ENCODE measurements at regions not wholly inside any gene's neighbourhood (a gene's known extent, or its start where the extent isn't known, plus 50 kb on each side); places are given as distances from the start of the nearest gene placed in this dataset.

- no peak for DNase-seq
Measured at GRCh38 chr1:212189352-212189738, 95.9 kb upstream of the PPP2R5A start.

DNA sequence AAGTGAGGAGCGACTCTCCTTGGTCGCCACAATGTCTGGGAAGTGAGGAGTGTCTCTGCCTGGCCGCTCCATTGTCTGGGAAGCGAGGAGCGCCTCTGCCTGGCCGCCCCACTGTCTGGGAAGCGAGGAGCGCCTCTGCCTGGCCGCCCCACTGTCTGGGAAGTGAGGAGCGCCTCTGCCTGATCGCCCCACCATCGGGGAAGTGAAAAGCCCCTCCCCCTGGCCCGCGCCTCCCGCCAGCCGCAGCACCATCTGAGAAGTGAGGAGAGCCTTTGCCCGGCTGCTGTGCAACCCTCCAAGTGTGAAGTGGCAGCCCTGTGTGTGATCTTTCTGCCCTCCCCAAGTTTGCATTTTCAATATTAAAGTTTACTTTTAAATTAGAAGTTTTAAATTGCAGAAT lies 95.0 kb upstream of the PPP2R5A start:
- no peak for DNase-seq

GRCh38 chr1:212192261-212192998 lies 92.8 kb upstream of the PPP2R5A start:
- no peak for DNase-seq

- DNase-seq: no peak
Measured at GRCh38 chr1:212196355-212196754, 88.9 kb upstream of the PPP2R5A start.

GRCh38 chr1:212201461-212201860 lies 83.7 kb upstream of the PPP2R5A start:
- DNase-seq: no peak

DNA sequence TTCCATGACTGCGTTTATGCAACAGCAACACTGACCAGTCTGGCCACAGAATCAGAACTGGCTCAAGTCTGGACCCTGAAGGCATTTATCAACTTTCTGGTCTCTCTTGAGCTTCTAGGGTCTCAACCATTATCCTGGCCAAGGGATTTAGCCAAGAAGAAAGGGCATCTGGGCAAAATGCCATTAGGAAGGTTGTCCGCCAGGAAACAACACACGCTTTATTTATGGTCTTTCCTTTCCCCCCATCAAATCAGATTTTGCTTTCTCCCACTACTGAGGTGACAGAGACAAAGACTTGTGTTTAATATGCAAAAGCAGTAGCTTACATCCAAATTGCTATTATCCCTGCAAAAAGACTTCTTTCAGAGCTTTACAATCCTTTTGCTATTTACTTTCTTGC lies 81.6 kb upstream of the PPP2R5A start:
- DNase-seq: peak in 15 of 56 donors; percentile 4 to 45 (median 17)

DNA sequence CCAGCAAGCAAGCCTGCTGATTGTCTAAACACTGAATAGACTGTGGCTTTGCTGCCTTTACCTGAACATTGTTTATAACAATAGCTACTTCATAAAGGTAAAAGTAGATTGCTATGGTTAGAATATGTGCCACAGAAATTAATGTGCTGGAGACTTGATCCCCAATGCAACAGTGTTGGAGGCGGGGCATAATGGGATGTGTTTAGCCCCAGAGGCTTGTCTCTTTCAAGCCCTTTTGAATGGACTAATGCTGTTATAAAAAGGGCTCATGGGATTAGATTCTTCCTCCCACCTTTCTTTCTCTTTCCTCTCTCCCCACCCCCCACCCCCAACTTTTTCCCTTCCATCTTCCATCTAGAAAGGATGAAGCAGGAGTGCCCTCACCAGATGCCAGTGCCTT lies 80.2 kb upstream of the PPP2R5A start:
- DNase-seq: no peak

DNA sequence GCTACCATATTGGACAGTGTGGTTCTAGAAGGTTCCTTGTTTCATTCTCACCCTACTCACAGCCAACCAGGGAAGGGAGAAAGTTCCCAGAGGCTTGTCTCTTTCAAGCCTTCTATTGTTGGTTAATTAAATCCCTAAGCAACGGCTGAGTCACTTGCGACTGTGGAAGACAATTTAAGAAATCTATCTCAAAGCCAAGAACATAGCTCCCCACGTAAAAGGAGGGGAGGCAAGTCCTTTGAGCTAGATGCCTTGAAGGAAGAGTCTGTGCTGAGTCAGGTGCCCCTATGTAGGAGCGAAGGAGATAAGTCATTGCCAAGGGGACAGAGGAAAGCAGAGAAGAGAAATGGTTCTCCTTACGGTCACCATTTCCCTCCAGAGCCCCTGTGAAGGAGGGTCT lies 79.4 kb upstream of the PPP2R5A start:
- DNase-seq: peak in 22 of 56 donors; percentile 2 to 87 (median 30)

GRCh38 chr1:212207118-212207517 lies 78.1 kb upstream of the PPP2R5A start:
- no peak for DNase-seq

DNA sequence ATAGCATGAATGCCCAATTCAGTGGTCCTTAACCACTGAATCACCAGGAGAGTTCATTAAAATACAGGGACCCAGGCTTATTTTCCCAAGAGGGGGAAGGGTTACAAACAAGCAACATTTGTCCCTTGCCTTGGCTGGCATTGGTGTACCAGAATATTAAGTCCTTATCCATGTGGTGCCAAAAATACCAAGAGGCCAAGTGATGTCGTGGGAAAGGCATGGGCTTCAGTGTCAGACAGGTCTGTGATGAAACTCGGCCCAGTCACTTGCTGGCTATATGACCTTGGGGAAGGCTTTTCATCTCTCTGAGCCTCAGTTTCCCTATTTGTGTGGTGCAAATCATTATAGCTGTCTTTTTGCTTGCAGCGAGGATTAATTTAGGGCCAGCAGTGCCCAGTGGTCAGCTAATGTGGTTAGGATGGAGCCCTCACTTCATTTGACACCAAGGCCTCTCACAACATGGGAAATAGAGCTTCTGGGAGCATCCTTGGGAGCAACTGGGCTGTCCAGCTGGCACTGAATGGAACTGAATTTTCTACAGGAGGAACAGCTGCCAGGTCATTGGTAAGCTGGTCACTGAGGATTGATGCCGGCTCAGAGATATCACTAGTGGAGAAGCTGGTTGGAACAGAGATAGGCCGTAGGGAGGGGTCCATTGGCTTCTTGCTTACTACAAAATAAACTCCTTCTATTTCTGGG lies 77.2 kb upstream of the PPP2R5A start:
- peak in 7 of 56 donors; percentile 2 to 24 (median 5) for DNase-seq

DNA sequence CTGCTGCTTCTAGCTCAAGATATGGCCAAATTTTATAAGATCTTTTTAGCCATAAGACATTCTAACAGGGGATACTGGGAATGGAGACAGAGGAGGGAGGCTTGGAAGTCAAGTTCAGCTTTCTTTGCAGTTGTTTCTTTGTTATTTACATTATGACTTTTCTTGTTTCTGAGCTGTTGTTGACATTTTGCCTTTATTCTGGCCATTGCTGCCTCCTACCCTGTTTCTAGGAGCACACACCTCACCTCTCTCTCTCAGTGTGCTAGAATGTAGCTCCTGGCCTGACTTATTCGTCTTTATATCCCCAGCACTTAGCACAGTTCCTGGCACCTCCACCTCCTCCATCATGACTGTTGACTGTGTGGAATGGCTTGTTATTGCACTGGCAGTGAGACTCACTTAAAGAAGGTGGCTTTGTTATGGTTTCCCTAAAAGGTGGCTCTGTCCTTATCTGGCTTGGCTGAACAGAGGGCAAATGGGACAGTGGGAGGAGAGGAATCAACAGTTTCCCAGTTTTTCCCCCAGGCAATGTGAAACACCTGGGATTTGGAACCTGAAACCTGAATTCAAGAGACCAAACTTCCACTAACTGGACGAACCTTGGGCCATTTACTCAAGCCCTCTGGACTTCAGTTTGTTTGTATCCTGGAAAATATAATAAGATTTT lies 76.1 kb upstream of the PPP2R5A start:
- DNase-seq: no peak

DNA sequence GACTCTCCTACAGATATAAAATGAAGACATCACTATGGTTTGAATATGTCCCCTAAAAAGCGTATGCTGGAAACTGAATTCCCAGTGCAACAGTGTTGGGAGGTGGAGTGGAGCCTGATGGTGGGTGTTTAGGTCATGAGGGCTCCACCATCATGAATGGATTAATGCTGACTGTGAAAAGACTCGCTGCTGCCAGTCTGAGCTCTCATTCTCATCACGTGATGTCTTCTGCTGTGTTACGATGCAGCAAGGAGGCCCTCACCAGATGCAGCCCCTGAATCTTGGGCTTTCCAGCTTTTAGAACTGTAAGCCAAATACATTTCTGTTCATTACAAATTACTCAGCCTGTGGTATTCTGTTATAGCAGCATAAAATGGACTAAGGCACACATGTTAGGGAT lies 73.8 kb upstream of the PPP2R5A start:
- no peak for DNase-seq

GRCh38 chr1:212212343-212212742 lies 72.9 kb upstream of the PPP2R5A start:
- DNase-seq: no peak

- DNase-seq: no peak
Measured at GRCh38 chr1:212212906-212213305, 72.3 kb upstream of the PPP2R5A start.

DNA sequence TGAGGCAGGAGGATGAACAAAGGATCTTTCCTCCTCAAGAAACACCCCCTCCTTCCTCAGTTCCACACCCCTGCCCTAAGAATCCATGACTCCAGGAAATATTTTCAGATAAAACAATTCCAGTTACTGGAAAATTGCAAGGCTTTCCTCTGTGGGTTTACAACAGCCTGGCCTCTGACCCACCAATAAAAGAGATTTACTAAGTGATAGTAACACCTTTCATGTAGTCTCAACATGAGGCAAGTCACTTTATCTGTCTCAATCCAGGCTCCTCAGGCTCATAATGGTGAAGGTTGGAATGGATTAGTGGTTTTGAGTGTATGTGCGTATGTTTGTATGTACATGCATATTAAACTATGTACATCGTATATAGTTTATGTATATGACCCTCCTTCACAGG lies 71.4 kb upstream of the PPP2R5A start:
- no peak for DNase-seq

- no peak for DNase-seq
Measured at GRCh38 chr1:212214325-212214724, 70.9 kb upstream of the PPP2R5A start.

- no peak for DNase-seq
Measured at GRCh38 chr1:212215910-212216309, 69.3 kb upstream of the PPP2R5A start.

DNA sequence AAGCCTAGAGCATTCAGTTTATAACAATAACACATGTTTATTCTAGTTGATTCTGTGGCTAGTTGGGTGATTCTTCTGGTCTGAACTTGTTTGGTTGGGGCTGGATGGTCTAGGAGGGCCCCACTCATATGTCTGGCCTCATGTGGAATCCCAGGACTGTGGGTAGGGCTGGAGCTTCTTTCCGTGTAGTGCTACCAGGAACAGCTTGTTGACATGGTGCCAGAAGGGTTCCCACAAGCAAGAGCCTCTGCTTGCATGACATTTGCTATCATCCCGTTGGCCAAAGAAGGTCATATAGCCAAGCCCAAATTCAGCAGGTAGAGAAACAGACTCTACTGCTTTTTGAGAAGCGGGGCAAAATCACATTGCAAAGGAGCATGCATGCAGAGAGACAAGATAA lies 67.6 kb upstream of the PPP2R5A start:
- DNase-seq: no peak

GRCh38 chr1:212218065-212218464 lies 67.1 kb upstream of the PPP2R5A start:
- DNase-seq: no peak

GRCh38 chr1:212218911-212219310 lies 66.3 kb upstream of the PPP2R5A start:
- no peak for DNase-seq

GRCh38 chr1:212219679-212220463 lies 65.3 kb upstream of the PPP2R5A start:
- no peak for DNase-seq

DNA sequence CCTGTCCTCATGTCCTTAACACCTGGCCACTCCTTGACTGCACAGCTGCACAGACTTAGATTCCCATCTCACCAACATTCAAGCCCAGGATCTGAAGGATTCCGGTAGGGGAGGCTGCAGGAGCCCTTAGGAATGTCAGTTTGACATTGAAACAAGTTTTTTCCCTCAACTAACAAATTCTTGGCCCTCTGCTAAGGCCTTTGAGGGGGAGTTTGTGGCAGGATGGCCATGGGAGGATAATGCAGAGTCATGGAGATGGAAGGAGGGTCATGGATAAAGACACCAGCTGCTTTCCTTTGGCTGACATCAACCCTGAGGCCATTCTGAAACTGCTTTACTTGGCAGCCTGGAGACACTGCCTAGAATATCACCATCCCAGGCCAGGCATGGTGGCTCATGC lies 63.4 kb upstream of the PPP2R5A start:
- DNase-seq: no peak
